ENCODE measurements at regions not wholly inside any gene's neighbourhood (a gene's known extent, or its start where the extent isn't known, plus 50 kb on each side); places are given as distances from the start of the nearest gene placed in this dataset.

DNA sequence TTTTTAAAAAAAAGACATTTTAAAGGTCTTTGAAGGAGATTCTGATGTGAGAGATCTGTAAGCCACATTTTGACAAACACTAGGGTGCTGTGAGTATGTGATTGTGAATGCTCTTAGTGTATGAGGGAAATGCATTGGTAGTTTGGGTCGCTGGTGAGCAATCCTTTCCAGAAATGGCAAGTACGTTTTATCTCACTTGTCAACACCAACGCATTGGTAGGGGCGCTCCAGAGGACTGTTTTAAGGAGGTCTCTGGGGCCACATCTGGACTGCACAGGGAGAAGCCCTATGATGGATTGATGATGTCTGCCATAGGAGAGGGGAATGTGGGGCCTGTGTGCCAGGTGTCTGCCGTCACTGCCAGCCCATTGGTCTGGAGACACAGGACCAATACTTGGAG is 522.6 kb downstream of the BNC2 start:
- H3K4me3 ChIP-seq (ENCODE audit: control insufficient read depth in 2 of 3, extremely low read depth in 1 of 3, insufficient read depth in 2 of 3, low read depth in 1 of 3, low read length in 3 of 3) = no peak overlapping the region
- DNase-seq (ENCODE audit: low read depth, low spot score) (no peak), FAIRE-seq (no peak)
- no peak overlapping the region for H3K27ac ChIP-seq (ENCODE audit: control insufficient read depth, insufficient read depth, low read length)
- dilution Hi-C loops (cut with MboI; ENCODE audit: extremely low pct_ligation_motif_present, low sequenced_read_pairs) = no loop called here
- no peaks in the 10 kb centered on the region for H3K36me3 ChIP-seq (ENCODE audit: control insufficient read depth in 2 of 2, extremely low read depth in 1 of 2, insufficient read depth in 2 of 2, low read length in 2 of 2)
- no peaks in the 10 kb centered on the region for H3K9me3 ChIP-seq (ENCODE audit: control insufficient read depth, low read depth, low read length)
- H3K27me3 ChIP-seq (ENCODE audit: control insufficient read depth, extremely low read depth, insufficient read depth, low read length) = no peaks in the 10 kb centered on the region
- H4K20me1 ChIP-seq (ENCODE audit: control insufficient read depth, extremely low read depth, insufficient read depth, low read length) = no peaks in the 10 kb centered on the region
- TF ChIP-seq CTCF (optimal IDR thresholded peaks at IDR 0.05 in 1 of 3, IDR thresholded peaks at IDR 0.05 in 1 of 3, conservative IDR thresholded peaks at IDR 0.05 in 1 of 3; ENCODE audit: extremely low read depth in 1 of 3, insufficient read depth in 2 of 3, low read length in 3 of 3) (no peak), EZH2 (IDR thresholded peaks at IDR 0.05; ENCODE audit: low read length) (no peak)
- no peaks in the 10 kb centered on the region for H3K79me2 ChIP-seq (ENCODE audit: control insufficient read depth, insufficient read depth, low read length)
- H3K9ac ChIP-seq (ENCODE audit: control insufficient read depth, extremely low read depth, insufficient read depth, low read length) = no peak overlapping the region
- no peak overlapping the region for H3K4me2 ChIP-seq (ENCODE audit: control insufficient read depth, extremely low read depth, insufficient read depth, low read depth, low read length)
- peaks cover 12% of the 10 kb centered on the region for H3K4me1 ChIP-seq (ENCODE audit: control insufficient read depth, extremely low read depth, insufficient read depth, low read length)
- no peak overlapping the region for H2AFZ ChIP-seq (ENCODE audit: control insufficient read depth, low read length)
- no peaks in the 10 kb centered on the region for H3K9me1 ChIP-seq (ENCODE audit: control insufficient read depth, extremely low read depth, insufficient read depth, low read length)

DNA sequence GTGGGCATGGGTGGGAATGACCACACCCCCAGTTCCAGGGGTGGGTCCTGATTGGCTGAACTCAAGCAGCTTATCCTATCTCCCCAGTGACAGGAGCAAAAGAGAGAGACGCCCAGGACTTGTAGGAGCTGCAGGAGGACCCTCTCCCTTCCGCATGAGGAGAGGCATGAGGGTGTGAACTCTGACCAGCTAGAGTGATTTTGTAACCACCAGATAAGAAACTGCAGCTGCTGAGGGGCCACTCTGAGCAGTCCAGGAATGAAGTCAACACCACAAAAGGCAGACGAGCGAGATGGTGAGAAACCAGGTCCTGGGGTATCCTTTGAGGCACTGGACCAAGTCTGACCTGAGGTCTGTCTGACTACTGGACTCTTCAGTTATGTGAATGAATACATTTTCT is 521.9 kb downstream of the BNC2 start:
- Histone ChIP-seq H3K4me2 (ENCODE audit: control insufficient read depth, extremely low read depth, insufficient read depth, low read depth, low read length) (no peak overlapping the region), H3K36me3 (ENCODE audit: control insufficient read depth in 2 of 2, extremely low read depth in 1 of 2, insufficient read depth in 2 of 2, low read length in 2 of 2) (no peaks in the 10 kb centered on the region), H3K79me2 (ENCODE audit: control insufficient read depth, insufficient read depth, low read length) (no peaks in the 10 kb centered on the region), H3K4me1 (ENCODE audit: control insufficient read depth, extremely low read depth, insufficient read depth, low read length) (peaks cover 8% of the 10 kb centered on the region), H3K9ac (ENCODE audit: control insufficient read depth, extremely low read depth, insufficient read depth, low read length) (no peak overlapping the region), H3K27ac (ENCODE audit: control insufficient read depth, insufficient read depth, low read length) (no peak overlapping the region), H3K27me3 (ENCODE audit: control insufficient read depth, extremely low read depth, insufficient read depth, low read length) (no peaks in the 10 kb centered on the region), H4K20me1 (ENCODE audit: control insufficient read depth, extremely low read depth, insufficient read depth, low read length) (no peaks in the 10 kb centered on the region), H3K9me3 (ENCODE audit: control insufficient read depth, low read depth, low read length) (no peaks in the 10 kb centered on the region), H3K9me1 (ENCODE audit: control insufficient read depth, extremely low read depth, insufficient read depth, low read length) (no peaks in the 10 kb centered on the region), H2AFZ (ENCODE audit: control insufficient read depth, low read length) (no peak overlapping the region), H3K4me3 (ENCODE audit: control insufficient read depth in 2 of 3, extremely low read depth in 1 of 3, insufficient read depth in 2 of 3, low read depth in 1 of 3, low read length in 3 of 3) (no peak overlapping the region)
- FAIRE-seq (no peak), DNase-seq (ENCODE audit: low read depth, low spot score) (no peak)
- TF ChIP-seq EZH2 (IDR thresholded peaks at IDR 0.05; ENCODE audit: low read length) = no peak
- no peak for TF ChIP-seq CTCF (optimal IDR thresholded peaks at IDR 0.05 in 1 of 3, IDR thresholded peaks at IDR 0.05 in 1 of 3, conservative IDR thresholded peaks at IDR 0.05 in 1 of 3; ENCODE audit: extremely low read depth in 1 of 3, insufficient read depth in 2 of 3, low read length in 3 of 3)
- dilution Hi-C loops (cut with MboI; ENCODE audit: extremely low pct_ligation_motif_present, low sequenced_read_pairs) = no loop called here
